ENCODE measurements at regions not wholly inside any gene's neighbourhood (a gene's known extent, or its start where the extent isn't known, plus 50 kb on each side); places are given as distances from the start of the nearest gene placed in this dataset.

DNA sequence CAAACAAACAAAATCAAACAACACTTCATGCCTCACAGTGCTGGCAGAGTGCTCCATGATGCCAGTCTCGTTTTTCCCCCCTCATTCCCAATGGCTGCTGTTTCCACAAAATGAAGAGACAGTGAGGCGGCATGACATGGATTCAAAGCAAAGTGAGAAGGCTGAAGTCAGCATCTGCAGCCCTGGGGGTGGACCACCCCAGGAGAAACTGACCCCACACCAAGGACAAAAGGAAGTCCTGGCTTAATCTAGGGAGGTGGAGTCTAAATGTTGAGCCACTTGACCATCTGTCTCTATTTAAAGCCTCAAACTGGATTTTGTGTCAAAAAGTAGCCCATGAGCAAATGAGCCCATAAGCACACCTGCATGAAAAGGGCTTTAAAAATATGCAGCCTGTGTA lies 151.2 kb upstream of the RORA start:
- TF ChIP-seq STAT5B (CRISPR knock-in tag; IDR thresholded peaks at IDR 0.05) (no peak), ZFP30 (CRISPR knock-in tag; IDR thresholded peaks at IDR 0.05; ENCODE audit: borderline replicate concordance) (no peak), ZNF253 (CRISPR knock-in tag; conservative IDR thresholded peaks at IDR 0.05) (no peak), ZNF778 (CRISPR knock-in tag; IDR thresholded peaks at IDR 0.05) (no peak), ZFPM2 (CRISPR knock-in tag; IDR thresholded peaks at IDR 0.05) (no peak), ZNF431 (CRISPR knock-in tag; IDR thresholded peaks at IDR 0.05) (no peak), SNRNP70 (optimal IDR thresholded peaks at IDR 0.05; ENCODE audit: low read depth, low read length) (no peak), PHF8 (IDR thresholded peaks at IDR 0.05; ENCODE audit: borderline replicate concordance, low read length) (no peak), U2AF1 (optimal IDR thresholded peaks at IDR 0.05; ENCODE audit: low read depth, low read length) (no peak), ETS2 (tag; IDR thresholded peaks at IDR 0.05; ENCODE audit: borderline replicate concordance, poor library complexity, severe bottlenecking) (no peak), HDGF (IDR thresholded peaks at IDR 0.05) (no peak)
- TF ChIP-seq, protein P1, sequence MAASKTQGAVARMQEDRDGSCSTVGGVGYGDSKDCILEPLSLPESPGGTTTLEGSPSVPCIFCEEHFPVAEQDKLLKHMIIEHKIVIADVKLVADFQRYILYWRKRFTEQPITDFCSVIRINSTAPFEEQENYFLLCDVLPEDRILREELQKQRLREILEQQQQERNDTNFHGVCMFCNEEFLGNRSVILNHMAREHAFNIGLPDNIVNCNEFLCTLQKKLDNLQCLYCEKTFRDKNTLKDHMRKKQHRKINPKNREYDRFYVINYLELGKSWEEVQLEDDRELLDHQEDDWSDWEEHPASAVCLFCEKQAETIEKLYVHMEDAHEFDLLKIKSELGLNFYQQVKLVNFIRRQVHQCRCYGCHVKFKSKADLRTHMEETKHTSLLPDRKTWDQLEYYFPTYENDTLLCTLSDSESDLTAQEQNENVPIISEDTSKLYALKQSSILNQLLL (CRISPR knock-in tag; IDR thresholded peaks at IDR 0.05; ENCODE audit: borderline replicate concordance): no peak
- TF ChIP-seq, protein P2, sequence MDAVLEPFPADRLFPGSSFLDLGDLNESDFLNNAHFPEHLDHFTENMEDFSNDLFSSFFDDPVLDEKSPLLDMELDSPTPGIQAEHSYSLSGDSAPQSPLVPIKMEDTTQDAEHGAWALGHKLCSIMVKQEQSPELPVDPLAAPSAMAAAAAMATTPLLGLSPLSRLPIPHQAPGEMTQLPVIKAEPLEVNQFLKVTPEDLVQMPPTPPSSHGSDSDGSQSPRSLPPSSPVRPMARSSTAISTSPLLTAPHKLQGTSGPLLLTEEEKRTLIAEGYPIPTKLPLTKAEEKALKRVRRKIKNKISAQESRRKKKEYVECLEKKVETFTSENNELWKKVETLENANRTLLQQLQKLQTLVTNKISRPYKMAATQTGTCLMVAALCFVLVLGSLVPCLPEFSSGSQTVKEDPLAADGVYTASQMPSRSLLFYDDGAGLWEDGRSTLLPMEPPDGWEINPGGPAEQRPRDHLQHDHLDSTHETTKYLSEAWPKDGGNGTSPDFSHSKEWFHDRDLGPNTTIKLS (IDR thresholded peaks at IDR 0.05; ENCODE audit: borderline replicate concordance, low read depth): no peak
- TF ChIP-seq, protein P3, sequence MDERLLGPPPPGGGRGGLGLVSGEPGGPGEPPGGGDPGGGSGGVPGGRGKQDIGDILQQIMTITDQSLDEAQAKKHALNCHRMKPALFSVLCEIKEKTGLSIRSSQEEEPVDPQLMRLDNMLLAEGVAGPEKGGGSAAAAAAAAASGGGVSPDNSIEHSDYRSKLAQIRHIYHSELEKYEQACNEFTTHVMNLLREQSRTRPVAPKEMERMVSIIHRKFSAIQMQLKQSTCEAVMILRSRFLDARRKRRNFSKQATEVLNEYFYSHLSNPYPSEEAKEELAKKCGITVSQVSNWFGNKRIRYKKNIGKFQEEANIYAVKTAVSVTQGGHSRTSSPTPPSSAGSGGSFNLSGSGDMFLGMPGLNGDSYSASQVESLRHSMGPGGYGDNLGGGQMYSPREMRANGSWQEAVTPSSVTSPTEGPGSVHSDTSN (CRISPR knock-in tag; IDR thresholded peaks at IDR 0.05; ENCODE audit: low read depth): no peak
- TF ChIP-seq, protein P3 (tag; conservative IDR thresholded peaks at IDR 0.05; ENCODE audit: low read depth): no peak
- TF ChIP-seq, protein P4, sequence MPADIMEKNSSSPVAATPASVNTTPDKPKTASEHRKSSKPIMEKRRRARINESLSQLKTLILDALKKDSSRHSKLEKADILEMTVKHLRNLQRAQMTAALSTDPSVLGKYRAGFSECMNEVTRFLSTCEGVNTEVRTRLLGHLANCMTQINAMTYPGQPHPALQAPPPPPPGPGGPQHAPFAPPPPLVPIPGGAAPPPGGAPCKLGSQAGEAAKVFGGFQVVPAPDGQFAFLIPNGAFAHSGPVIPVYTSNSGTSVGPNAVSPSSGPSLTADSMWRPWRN (IDR thresholded peaks at IDR 0.05; ENCODE audit: low read depth): no peak
- FAIRE-seq: no peak
- 0% methylated on average over 2 of the region's 2 CpGs for WGBS (ENCODE audit: insufficient coverage, low coverage, missing lambda C conversion rate)
- intact Hi-C loops (cut with micrococcal nuclease) (no loop called here), in situ Hi-C loops (cut with MboI) (no loop called here)
- no peak overlapping the region for H3K4me3 ChIP-seq
- DNase-seq (ENCODE audit: extremely low read depth in 1 of 4, low spot score in 3 of 4): no peak
- no peak overlapping the region for H3K9ac ChIP-seq (ENCODE audit: insufficient read depth in 1 of 2, low read depth in 2 of 2, low read length in 2 of 2)
- H3K4me2 ChIP-seq (ENCODE audit: insufficient read depth, low read length): no peak overlapping the region
- no peaks in the 10 kb centered on the region for H3K9me1 ChIP-seq (ENCODE audit: control insufficient read depth, insufficient read depth, low read length)
- no peak overlapping the region for H2AFZ ChIP-seq (ENCODE audit: low read depth, low read length)
- ChIA-PET CTCF (ENCODE audit: low intra/inter-chr PET ratio) (no interaction called here), POLR2A (interaction anchor here (0.9 kb wide), 1 partner anchor 173 kb away, joined by 3 read pairs; no protein-coding TSS in a partner anchor)
- no peaks in the 10 kb centered on the region for H3K9me3 ChIP-seq (replicated peaks; ENCODE audit: control insufficient read depth, insufficient read depth, low read depth, low read length)
- H4K20me1 ChIP-seq (replicated peaks; ENCODE audit: control insufficient read depth, insufficient read depth, low read length): no peaks in the 10 kb centered on the region
- H3K4me1 ChIP-seq (replicated peaks in 1 of 2; ENCODE audit: control insufficient read depth in 2 of 2, insufficient read depth in 2 of 2, low read length in 2 of 2): no peaks in the 10 kb centered on the region
- no peaks in the 10 kb centered on the region for H3K36me3 ChIP-seq (ENCODE audit: control insufficient read depth, insufficient read depth, low read length)
- no peak overlapping the region for H3K27ac ChIP-seq (ENCODE audit: extremely low read depth, low read depth, low read length)
- ATAC-seq: no peak
- no TSS peak for BruUV-seq (replicated peaks)
- no peaks in the 10 kb centered on the region for H3K79me2 ChIP-seq (ENCODE audit: control insufficient read depth, insufficient read depth, low read length)
- peaks cover 0 to 5% of the 10 kb centered on the region in 2 experiments; a peak in 1 of 5 replicates for H3K27me3 ChIP-seq (ENCODE audit: control insufficient read depth in 2 of 2, insufficient read depth in 2 of 2, low read length in 2 of 2)

Measured in K562 (cell line).